ENCODE measurements at regions not wholly inside any gene's neighbourhood (a gene's known extent, or its start where the extent isn't known, plus 50 kb on each side); places are given as distances from the start of the nearest gene placed in this dataset.

DNA sequence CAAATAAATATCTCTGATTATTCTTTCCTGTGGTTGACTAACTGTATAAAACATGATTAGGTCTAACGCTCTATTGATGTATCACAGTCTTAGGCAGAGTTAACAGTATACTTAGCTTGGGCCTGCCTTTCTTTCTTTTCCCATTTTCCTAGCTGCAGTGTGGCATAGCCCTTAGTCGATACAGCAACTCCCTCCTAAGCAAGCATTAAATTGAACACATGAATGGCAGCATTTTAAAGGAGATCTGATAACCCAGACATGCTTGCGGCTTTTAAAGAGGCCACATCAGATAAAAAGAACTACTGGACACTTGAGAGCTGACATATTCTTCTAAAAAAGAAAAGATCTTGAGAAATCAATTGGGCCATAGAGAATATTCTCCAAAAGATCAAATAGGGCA is 312.0 kb upstream of the TMPRSS15 start:
- no peak overlapping the region for H3K27ac ChIP-seq
- WGBS, 5 donors = 63 to 82% (median 76%) methylated on average over 3 of the region's 3 CpGs
- H3K4me3 ChIP-seq = no peak overlapping the region
- H3K27me3 ChIP-seq (replicated peaks in 1 of 7) = no peaks in the 10 kb centered on the region
- TF ChIP-seq POLR2A (IDR thresholded peaks at IDR 0.05) (no peak), POLR2AphosphoS5 (IDR thresholded peaks at IDR 0.05) (no peak)
- TF ChIP-seq, protein P1, sequence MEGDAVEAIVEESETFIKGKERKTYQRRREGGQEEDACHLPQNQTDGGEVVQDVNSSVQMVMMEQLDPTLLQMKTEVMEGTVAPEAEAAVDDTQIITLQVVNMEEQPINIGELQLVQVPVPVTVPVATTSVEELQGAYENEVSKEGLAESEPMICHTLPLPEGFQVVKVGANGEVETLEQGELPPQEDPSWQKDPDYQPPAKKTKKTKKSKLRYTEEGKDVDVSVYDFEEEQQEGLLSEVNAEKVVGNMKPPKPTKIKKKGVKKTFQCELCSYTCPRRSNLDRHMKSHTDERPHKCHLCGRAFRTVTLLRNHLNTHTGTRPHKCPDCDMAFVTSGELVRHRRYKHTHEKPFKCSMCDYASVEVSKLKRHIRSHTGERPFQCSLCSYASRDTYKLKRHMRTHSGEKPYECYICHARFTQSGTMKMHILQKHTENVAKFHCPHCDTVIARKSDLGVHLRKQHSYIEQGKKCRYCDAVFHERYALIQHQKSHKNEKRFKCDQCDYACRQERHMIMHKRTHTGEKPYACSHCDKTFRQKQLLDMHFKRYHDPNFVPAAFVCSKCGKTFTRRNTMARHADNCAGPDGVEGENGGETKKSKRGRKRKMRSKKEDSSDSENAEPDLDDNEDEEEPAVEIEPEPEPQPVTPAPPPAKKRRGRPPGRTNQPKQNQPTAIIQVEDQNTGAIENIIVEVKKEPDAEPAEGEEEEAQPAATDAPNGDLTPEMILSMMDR (IDR thresholded peaks at IDR 0.05 in 8 of 11, conservative IDR thresholded peaks at IDR 0.05 in 3 of 11) = no peak
- no peak for DNase-seq
- H3K9me3 ChIP-seq = peaks cover 0 to 23% (median 13%) of the 10 kb centered on the region in 8 donors
- no peaks in the 10 kb centered on the region for H3K36me3 ChIP-seq
- no peaks in the 10 kb centered on the region for H3K4me1 ChIP-seq
- intact Hi-C loops (cut with DNase I; ENCODE audit: low total_unique reads) = no loop called here

DNA sequence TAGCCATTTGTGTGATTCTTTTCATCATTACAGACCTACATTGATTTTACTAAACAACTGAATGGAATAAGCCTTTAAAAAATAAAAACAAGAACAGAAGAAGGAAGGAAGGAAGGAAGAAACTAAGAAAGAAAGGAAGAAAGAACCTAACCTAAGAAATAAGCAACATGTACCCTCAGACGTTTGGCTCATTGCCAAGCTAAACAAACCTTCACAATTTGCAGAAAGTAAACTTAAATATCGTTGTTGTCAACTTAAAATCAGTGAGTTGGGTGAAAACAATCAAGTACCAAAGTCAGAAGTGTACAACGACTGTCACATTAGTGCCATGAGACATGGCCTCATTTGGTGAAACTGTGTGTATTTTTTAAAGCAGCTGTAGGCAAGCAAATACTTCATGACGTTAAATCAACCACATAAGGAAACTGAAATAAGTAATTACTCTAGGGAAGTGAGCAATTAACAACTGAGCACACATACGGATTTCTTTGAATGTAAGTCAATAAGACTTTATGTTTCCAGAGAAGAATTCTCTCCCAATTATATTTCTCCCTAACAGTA is 313.1 kb upstream of the TMPRSS15 start:
- Histone ChIP-seq H3K4me1 (no peaks in the 10 kb centered on the region), H3K27me3 (replicated peaks in 1 of 7) (no peaks in the 10 kb centered on the region), H3K4me3 (no peak overlapping the region), H3K27ac (no peak overlapping the region), H3K9me3 (peaks cover 0 to 13% (median 9%) of the 10 kb centered on the region in 8 donors), H3K36me3 (no peaks in the 10 kb centered on the region)
- DNase-seq = no peak
- intact Hi-C loops (cut with DNase I; ENCODE audit: low total_unique reads) = no loop called here
- WGBS, 5 donors = 20 to 44% (median 37%) methylated on average over 5 of the region's 5 CpGs
- TF ChIP-seq POLR2A (IDR thresholded peaks at IDR 0.05) (no peak), POLR2AphosphoS5 (IDR thresholded peaks at IDR 0.05) (no peak)
- TF ChIP-seq, protein P1 (IDR thresholded peaks at IDR 0.05 in 8 of 11, conservative IDR thresholded peaks at IDR 0.05 in 3 of 11) = no peak

DNA sequence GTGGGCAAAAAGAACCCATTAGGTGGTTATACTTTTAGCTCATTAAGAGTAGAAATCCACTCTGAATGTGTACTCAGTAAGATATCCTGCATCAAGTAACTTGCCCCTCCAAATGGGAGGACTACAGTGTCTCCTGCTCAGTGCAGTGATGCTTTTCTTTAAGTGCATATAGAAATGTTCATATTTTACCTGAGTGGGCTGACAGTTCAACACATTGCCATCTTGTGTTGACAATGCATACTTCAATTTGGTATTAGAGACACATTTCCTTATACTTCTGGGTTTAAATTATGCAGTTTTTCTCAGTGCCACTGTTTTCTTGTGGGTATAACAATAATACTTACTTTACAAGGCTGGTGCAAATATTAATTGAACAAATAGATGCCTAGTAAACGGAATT is 318.6 kb upstream of the TMPRSS15 start:
- H3K27ac ChIP-seq = no peak overlapping the region
- intact Hi-C loops (cut with DNase I; ENCODE audit: low total_unique reads) = no loop called here
- no peaks in the 10 kb centered on the region for H3K27me3 ChIP-seq (replicated peaks in 1 of 7)
- peaks cover 0 to 8% (median 0%) of the 10 kb centered on the region in 8 donors for H3K9me3 ChIP-seq
- H3K4me1 ChIP-seq = no peaks in the 10 kb centered on the region
- H3K36me3 ChIP-seq = no peaks in the 10 kb centered on the region
- 74 to 92% (median 82%) methylated on average over 1 of the region's 1 CpG for WGBS, 5 donors
- no peak for DNase-seq
- H3K4me3 ChIP-seq = no peak overlapping the region
- no peak for TF ChIP-seq POLR2A (IDR thresholded peaks at IDR 0.05)
- no peak for TF ChIP-seq POLR2AphosphoS5 (IDR thresholded peaks at IDR 0.05)
- TF ChIP-seq, protein P1 (IDR thresholded peaks at IDR 0.05 in 8 of 11, conservative IDR thresholded peaks at IDR 0.05 in 3 of 11) = no peak

DNA sequence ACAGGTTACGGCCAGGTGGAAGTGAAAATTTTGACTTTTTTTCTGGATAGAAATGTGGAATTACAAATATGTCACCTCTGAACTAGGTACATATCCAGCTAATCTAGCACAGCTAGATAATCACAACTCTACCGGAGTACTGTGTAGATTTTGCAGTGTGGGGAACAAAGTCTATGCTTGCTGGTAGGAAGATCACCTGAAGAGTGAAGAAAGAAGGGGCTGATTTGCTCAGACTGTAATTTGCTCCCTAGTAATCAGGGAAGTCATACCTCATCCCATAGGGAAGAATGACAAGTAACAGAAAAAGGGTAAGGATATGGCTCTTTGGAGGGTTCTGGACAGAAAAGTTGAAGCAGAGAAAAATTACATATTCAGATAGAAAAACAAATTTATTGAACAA is 319.6 kb upstream of the TMPRSS15 start:
- 81 to 92% (median 89%) methylated on average over 2 of the region's 2 CpGs for WGBS, 5 donors
- intact Hi-C loops (cut with DNase I; ENCODE audit: low total_unique reads) = no loop called here
- no peak for DNase-seq
- no peak for TF ChIP-seq POLR2AphosphoS5 (IDR thresholded peaks at IDR 0.05)
- TF ChIP-seq, protein P1 (IDR thresholded peaks at IDR 0.05 in 8 of 11, conservative IDR thresholded peaks at IDR 0.05 in 3 of 11) = no peak
- no peak for TF ChIP-seq POLR2A (IDR thresholded peaks at IDR 0.05)
- no peaks in the 10 kb centered on the region for H3K36me3 ChIP-seq
- no peaks in the 10 kb centered on the region for H3K4me1 ChIP-seq
- no peak overlapping the region for H3K4me3 ChIP-seq
- H3K27me3 ChIP-seq (replicated peaks in 1 of 7) = no peaks in the 10 kb centered on the region
- H3K9me3 ChIP-seq = peaks cover 0 to 8% (median 0%) of the 10 kb centered on the region in 8 donors
- no peak overlapping the region for H3K27ac ChIP-seq
